ENCODE measurements at regions not wholly inside any gene's neighbourhood (a gene's known extent, or its start where the extent isn't known, plus 50 kb on each side); places are given as distances from the start of the nearest gene placed in this dataset.
"Not testable (repeated sequence)": the region's sequence is repeated elsewhere in the genome, so short reads cannot be mapped to it uniquely, and the experiment has no call there.

DNA sequence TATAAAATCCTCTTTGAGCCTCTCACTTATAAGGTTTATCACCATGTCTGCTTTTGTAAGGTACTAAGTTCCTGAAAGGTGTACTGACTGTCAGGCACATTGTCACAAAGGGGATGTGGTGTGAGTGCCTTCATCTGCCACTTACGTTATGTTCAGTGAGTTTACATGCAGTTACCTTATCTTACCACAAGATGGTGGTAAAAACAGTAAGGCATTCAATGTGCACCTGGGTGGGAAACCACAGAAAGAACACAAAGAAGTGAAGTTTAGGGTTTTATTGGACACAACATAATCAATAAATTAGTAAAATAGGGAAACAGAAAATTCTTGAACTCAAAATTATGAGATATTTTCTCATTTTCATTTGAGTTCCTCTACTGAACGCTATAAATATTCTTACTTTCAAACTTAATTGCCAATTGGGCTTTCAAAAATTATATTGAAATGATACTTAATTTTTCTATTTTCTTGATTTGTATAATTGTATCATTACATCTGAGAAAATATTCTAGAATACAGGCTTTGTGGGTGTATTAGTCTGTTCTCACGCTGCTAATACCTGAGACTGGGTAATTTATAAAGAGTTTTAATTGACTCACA is 650.8 kb downstream of the PCDH7 start:
- peak; percentile 46 for DNase-seq

GRCh38 chr4:31374256-31374960 is 654.2 kb downstream of the PCDH7 start:
- DNase-seq = peak; percentile 51

GRCh38 chr4:31375936-31376335 is 655.8 kb downstream of the PCDH7 start:
- peak; percentile 37 for DNase-seq

DNA sequence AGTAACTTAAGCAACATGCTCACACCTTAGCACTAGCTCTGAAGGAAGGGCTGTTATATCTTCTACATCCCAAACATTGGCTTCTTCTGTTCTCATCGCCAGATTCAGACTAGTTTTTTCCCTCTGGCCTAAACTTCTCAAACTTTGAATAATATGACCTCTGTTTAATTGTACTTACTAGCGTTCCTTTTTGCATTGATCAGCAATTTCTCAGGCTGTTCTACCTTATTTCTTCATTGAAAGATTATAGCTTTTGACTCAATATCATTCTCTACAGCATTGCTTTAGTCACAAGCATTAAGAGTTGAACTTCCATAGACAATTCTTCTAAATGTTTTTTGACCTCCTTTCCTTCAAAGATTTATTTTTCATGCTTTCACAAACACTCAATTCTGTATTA is 659.2 kb downstream of the PCDH7 start:
- DNase-seq = no peak

DNA sequence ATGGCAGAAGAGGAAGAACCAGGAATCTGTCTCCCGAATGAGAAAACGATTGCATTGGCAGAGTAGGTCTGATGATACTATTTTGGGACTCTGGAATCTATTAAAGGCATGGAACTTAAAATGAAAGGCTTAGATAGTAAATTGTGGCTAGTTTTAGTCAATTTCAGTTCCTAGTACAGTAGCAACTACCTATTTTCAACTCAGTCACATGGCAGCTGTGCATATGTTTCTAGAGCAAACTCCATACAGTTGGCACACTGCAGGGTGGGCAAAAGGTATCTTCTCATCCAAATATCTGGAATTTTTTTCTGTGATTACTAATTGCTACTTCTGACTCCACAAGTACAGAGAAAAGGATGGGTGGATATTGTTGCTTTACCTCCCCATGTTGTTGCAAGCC is 663.6 kb downstream of the PCDH7 start:
- no peak for DNase-seq

DNA sequence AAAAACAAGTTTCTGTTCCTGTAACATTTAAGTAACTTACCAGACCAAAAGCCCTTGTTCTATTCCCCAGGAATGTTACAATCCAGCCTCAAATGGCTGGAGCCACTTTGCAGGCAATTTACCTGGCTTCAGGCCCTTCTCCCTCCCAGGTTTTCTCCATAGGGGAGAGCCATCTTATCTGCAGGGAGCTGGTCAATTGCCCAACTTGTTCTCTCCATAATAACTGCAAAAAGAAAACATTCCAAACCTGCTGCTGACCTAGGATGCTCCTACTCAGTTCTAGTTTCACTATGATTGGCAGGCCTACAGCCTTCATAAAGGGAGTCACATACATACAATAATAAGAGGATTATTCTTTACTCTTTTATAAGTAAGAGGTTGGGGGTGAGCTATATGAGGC is 670.7 kb downstream of the PCDH7 start:
- no peak for DNase-seq

GRCh38 chr4:31391976-31392375 is 671.8 kb downstream of the PCDH7 start:
- no peak for DNase-seq

DNA sequence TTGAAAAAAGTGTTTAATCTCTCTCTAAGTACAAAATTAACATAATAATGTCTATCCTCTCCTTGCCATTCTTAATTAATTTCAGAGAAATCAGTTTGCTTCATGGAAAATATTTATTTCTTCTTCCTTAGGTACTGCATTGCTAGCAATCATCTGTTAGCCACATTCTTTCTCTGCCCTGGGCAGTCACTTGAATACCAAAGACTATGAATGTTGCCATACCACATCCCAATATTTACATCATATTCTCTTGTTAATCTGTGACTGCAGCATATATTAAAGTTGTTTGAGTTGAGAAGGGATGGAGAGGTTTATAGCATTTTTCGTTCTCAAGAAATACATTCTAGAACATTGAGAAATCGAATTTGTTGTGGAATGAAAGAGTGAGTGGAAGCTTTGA is 672.8 kb downstream of the PCDH7 start:
- no peak for DNase-seq

DNA sequence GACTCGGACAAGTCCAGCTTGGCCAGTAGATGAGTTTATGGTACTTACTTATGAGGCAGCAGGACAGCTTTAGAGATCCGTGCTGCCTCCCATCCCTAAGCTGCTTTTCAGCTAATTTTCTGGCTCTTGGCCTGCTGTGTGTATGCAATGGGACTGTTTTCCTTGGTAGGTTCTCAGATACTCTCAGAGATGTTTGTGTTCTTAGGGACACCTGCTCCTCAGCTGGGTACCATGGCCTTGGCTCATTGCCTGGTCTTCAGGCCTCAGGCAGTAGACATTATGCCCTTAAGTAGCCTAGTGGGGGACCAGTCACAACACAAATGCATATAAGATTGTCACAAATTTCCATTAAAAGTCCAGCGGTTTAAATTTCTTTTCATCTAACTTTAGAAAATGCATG is 688.0 kb downstream of the PCDH7 start:
- DNase-seq = no peak

DNA sequence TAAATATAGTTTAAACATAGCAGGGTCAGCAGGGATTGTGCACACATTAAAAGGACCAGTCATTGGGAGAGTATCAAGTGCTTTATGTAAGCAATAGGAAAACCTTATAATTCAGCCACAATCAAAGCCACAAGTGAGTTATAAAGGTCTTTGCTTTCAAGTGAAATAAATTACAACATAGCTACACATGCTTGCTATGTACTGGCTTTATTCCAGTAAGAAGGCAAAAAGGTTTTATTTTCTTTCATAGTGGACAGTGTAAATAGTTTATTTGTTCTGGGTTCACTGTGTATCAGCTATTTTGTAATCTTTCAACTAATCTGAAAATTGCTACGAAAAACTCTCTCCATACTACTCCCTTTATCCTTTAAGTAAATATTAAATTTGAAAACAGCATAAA is 691.4 kb downstream of the PCDH7 start:
- no peak for DNase-seq

- DNase-seq = no peak
These were observed 695.5 kb downstream of the PCDH7 start for GRCh38 chr4:31415629-31416028.

GRCh38 chr4:31416498-31416897 is 696.3 kb downstream of the PCDH7 start:
- DNase-seq = no peak

- no peak for DNase-seq
These were observed 696.9 kb downstream of the PCDH7 start for GRCh38 chr4:31417040-31417439.

DNA sequence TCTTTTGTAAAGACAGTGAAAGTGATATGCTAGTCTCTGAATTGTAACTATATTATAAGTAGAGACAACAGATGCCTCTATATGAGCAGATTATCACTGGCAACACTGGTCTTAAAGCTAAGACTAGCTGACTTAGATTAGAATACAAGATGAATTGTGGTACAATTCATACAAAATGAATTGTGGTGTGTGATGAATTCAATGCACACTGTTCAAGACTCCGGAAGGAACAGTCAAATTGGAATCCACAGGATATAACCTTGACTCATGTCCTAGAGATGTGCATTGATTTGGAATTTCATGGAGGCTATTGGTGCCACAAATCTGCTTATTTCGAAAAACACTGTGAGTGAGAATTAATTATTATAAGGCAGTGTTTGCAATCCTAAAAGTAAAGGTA is 701.8 kb downstream of the PCDH7 start:
- DNase-seq = no peak

DNA sequence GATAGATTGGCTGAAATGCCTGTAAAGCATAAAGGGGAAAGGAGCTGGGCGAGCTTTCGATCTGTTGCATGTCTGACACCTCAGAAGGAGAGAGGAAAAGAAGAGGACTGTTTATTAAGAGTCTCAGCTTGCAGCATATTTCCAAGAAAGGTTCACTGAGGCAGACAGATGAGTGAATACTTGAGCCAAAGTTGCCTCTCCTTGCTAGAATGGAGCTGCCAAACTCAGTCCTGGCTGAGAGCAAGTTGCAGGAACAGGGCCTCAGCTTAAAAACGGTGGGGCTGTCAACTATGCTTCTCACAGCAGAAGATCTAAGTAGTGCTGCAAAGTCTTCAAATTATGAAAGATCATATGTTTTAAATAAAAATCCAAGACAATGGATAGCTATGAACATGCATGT is 707.5 kb downstream of the PCDH7 start:
- DNase-seq = no peak

DNA sequence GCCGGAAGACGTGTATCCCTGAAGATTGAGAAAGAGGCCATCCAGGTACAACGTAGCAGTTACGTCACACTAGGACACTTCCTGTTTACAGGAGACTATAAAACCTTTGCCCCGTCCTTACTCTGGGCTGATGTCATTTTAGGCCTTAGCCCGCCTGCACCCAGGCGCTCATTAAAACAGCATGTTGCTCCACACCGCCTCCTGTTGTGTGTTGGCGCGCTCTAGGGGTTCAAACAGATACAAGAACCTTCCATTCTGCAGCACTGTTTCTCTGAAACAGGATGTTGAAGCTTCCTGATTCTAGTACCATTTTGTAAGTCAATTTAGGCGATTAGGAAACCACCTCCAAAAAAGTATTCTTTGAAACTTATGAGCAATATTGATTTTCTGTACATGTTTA is 722.1 kb downstream of the PCDH7 start:
- DNase-seq = no peak

DNA sequence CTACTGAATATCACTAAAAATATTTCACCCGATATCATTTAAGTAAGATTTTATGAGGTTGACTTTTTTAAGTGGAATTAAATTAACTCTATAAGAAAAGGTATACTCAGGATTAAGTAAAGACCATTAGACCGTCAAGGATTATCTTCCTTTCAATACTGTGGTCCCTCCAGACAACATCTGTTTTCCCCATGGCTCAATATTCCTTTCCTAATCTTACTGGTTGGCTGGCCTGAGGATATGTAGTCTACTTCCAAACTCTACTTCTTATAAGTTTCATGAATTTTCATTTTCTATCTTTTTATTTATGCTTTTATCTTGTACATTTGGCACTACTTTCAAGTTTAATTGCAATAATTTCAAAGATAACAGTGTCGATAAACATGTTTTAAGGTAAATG is 725.4 kb downstream of the PCDH7 start:
- no peak for DNase-seq

DNA sequence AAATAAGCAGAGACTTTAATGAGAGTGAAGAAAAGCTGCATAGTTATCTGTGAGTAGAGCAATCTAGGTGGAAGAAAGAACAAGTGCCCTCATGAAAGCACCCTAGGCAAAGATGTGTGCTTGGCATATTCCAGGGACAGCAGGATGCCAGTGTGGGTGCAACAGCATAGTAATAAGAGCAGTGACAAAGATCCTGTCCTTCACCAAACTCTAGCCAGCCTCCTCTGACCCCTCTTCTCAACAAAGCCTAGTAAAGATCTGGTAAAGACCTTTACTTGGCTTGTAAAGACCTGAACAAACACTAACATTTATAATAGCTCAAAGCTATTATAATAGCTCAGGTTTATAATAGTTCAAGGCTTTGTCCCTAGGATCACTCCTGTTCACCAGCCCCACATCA is 735.4 kb downstream of the PCDH7 start:
- DNase-seq = no peak

GRCh38 chr4:31458813-31459212 is 738.6 kb downstream of the PCDH7 start:
- no peak for DNase-seq

GRCh38 chr4:31461421-31461820 is 741.3 kb downstream of the PCDH7 start:
- no peak for DNase-seq

GRCh38 chr4:31467781-31468180 is 747.6 kb downstream of the PCDH7 start:
- no peak for DNase-seq

DNA sequence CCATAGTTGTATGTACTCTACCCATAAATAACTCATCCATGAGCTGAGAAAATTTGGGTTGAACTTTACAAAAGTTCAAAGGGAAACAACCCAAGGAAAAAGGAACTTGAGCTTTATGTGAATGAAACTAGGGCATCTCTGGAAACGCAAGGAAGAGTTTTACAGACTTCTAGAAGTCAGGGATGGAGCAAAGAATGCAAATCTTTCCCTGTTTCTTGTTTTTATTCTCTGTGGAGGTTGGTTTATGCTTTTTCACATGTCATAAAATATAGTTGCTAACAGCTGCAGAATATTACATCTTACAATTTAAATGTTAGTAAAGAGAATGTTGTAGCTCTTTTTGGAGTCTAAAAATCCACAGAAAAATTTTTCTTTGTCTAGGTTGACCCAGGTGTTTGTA is 754.1 kb downstream of the PCDH7 start:
- DNase-seq = peak; percentile 9

DNA sequence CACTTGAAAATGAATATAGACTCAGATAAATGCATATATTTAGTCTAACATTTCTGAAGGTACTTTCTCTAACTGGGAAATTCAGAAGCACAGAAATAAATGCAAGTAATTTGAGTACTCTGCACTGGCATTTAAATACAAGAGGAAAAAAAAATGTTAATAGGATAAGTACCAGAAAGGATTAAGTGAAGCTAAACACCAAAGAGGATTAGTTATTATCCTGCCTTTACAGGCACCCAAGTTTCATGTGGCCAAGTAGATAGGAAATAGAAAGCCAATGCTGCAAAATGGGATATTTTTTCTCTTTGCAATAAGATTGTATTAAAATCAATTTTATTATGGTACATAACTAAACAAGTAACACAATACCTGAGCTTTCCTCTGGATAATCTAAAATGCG is 762.5 kb downstream of the PCDH7 start:
- no peak for DNase-seq

DNA sequence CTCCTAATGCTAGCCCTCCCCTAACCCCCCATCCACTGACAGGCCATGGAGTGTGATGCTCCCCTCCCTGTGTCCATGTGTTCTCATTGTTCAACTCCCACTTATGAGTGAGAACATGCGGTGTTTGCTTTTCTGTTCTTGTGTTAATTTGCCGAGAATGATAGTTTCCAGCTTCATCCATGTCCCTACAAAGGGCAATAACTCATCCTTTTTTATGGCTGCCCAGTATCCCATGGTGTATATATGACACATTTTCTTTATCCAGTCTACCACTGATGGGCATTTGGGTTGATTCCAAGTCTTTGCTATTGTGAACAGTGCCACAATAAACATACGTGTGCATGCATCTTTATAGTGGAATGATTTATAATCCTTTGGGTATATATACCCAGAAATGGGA is 779.0 kb downstream of the PCDH7 start:
- not testable (repeated sequence) for DNase-seq

All from muscle of arm (tissue), 1 donor.